Smooth muscle cell (in vitro differentiated cells): ENCODE measurements at regions not wholly inside any gene's neighbourhood (a gene's known extent, or its start where the extent isn't known, plus 50 kb on each side); places are given as distances from the start of the nearest gene placed in this dataset.

Source experiments
- DNase-seq: peaks from one replicate; lab custom pipeline; 2025; ENCODE audit not compliant: unreplicated experiment; lab: John Stamatoyannopoulos, UW
- H2AFZ ChIP-seq: fragments of 200-600 bp; sonication (generic); 2 replicates; pipeline ENCODE4 v1.6.0; 2016; ENCODE audit warnings: antibody characterized with exemption, low read depth, mild to moderate bottlenecking
- H3F3A ChIP-seq: fragments of 200-600 bp; sonication (generic); 2 replicates; pipeline ENCODE4 v1.6.0; 2017; ENCODE audit warnings: antibody characterized with exemption, low read depth
- H3K27ac ChIP-seq: fragments of 200-600 bp; sonication (generic); 2 replicates; pipeline ENCODE4 v1.5.1; 2016; ENCODE audit warnings: low read depth, mild to moderate bottlenecking
- H3K27me3 ChIP-seq: fragments of 200-600 bp; sonication (generic); 2 replicates; pipeline ENCODE4 v1.6.1; 2016; ENCODE audit warnings: low read depth, mild to moderate bottlenecking
- H3K36me3 ChIP-seq: fragments of 200-600 bp; sonication (generic); 2 replicates; pipeline ENCODE4 v1.5.1; 2016; ENCODE audit warnings: low read depth
- H3K4me1 ChIP-seq: fragments of 200-600 bp; sonication (generic); 2 replicates; pipeline ENCODE4 v1.5.1; 2016; ENCODE audit warnings: low read depth
- H3K4me2 ChIP-seq: fragments of 200-600 bp; sonication (generic); 2 replicates; pipeline ENCODE4 v1.6.0; 2016; ENCODE audit warnings: mild to moderate bottlenecking
- H3K4me3 ChIP-seq: fragments of 200-600 bp; sonication (generic); 2 replicates; pipeline ENCODE4 v1.5.1; 2016; ENCODE audit warnings: mild to moderate bottlenecking
- H3K79me2 ChIP-seq: fragments of 200-600 bp; sonication (generic); 2 replicates; pipeline ENCODE4 v1.6.0; 2016; ENCODE audit warnings: low read depth, mild to moderate bottlenecking
- H3K9ac ChIP-seq: fragments of 200-600 bp; sonication (generic); 2 replicates; pipeline ENCODE4 v1.6.0; 2016; ENCODE audit warnings: low read depth
- H3K9me3 ChIP-seq: fragments of 200-600 bp; sonication (generic); replicated peaks from 2 replicates; pipeline ENCODE4 v1.5.1; 2016; ENCODE audit warnings: low read depth
- H4K20me1 ChIP-seq: fragments of 200-600 bp; sonication (generic); 2 replicates; pipeline ENCODE4 v1.6.0; 2016; ENCODE audit warnings: low read depth
- WGBS: methylation state at CpG from one replicate; pipeline ENCODE4 v1.1.7; 2016; ENCODE audit warnings: low lambda C conversion rate; 5-methylcytosine and 5-hydroxymethylcytosine counted together
- TF ChIP-seq, protein P1 (sequence below): fragments of 200-600 bp; sonication (generic); IDR thresholded peaks from 2 replicates; pipeline ENCODE4 v1.5.1; 2017; ENCODE audit warnings: borderline replicate concordance, mild to moderate bottlenecking, antibody characterized with exemption; ENCODE audit not compliant: insufficient read depth, poor library complexity, severe bottlenecking

DNA sequence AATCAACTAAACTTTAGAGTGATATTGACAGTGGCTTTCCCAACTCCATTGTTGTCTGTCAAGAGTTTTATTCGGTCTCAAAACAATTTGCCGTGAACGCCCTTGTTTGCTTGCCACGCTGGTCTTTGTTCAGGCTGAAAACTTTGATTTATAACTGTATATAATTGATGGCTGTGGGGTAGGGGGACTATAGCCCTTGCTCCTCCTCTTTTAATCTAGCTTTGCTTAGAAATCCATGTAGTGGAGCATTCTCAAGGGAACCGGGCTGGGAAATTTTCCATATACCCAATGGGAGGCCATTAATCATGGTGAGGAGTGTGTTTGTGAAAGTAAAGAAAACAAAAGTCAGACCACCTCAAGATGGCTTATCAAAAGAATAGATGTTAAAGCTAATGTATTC lies 339.8 kb upstream of the RARB start:
- DNase-seq = no peak
- Histone ChIP-seq H2AFZ (no peak overlapping the region), H3K36me3 (no peaks in the 10 kb centered on the region), H3K4me2 (no peak overlapping the region), H4K20me1 (no peaks in the 10 kb centered on the region), H3K79me2 (no peaks in the 10 kb centered on the region), H3K4me3 (no peak overlapping the region), H3K27ac (no peak overlapping the region), H3K9ac (no peak overlapping the region), H3K9me3 (no peaks in the 10 kb centered on the region), H3K27me3 (no peaks in the 10 kb centered on the region), H3F3A (no peaks in the 10 kb centered on the region), H3K4me1 (peaks cover 3% of the 10 kb centered on the region)
- WGBS = 94% methylated on average over 5 of the region's 5 CpGs
- TF ChIP-seq, protein P1, sequence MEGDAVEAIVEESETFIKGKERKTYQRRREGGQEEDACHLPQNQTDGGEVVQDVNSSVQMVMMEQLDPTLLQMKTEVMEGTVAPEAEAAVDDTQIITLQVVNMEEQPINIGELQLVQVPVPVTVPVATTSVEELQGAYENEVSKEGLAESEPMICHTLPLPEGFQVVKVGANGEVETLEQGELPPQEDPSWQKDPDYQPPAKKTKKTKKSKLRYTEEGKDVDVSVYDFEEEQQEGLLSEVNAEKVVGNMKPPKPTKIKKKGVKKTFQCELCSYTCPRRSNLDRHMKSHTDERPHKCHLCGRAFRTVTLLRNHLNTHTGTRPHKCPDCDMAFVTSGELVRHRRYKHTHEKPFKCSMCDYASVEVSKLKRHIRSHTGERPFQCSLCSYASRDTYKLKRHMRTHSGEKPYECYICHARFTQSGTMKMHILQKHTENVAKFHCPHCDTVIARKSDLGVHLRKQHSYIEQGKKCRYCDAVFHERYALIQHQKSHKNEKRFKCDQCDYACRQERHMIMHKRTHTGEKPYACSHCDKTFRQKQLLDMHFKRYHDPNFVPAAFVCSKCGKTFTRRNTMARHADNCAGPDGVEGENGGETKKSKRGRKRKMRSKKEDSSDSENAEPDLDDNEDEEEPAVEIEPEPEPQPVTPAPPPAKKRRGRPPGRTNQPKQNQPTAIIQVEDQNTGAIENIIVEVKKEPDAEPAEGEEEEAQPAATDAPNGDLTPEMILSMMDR = no peak

DNA sequence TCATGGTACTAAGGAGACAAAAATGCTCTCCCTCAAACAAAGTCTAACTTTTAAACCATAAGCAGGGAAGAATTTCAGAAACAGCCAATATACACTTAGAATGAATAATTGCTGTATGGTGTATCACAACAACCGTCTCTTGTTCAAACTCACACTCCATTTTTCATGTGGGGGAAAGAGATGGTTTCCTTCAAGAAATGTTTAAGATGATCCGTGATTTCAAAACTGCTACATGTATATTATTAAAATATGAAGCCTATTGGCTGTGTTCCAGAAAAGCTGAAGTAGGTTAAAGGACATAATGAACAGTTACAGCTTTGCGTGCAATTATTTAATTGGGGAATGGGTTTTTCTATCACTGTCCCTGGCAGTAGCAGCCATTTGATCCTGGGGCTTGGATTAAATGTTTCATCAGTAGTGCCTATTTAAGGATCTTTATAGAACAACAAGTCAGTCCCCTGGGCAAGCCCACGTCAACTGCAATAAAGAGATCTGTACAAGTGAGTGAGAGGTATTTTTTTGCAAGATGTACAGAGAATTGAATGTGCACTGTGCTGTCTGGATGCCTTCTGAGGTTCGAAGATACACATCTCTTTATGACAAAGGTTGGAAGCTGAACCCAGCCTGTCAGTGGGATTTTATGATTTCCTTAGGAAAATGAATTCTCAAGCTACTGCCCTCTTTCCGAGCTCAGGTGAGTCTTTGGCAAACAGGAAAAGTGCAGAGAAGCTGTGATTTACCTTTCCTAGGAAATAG lies 337.2 kb upstream of the RARB start:
- WGBS = 89% methylated on average over 6 of the region's 6 CpGs
- H3K27ac ChIP-seq = no peak overlapping the region
- H3K79me2 ChIP-seq = no peaks in the 10 kb centered on the region
- no peak for DNase-seq
- no peak overlapping the region for H3K9ac ChIP-seq
- no peaks in the 10 kb centered on the region for H4K20me1 ChIP-seq
- H3K4me2 ChIP-seq = no peak overlapping the region
- TF ChIP-seq, protein P1 = no peak
- H3K36me3 ChIP-seq = no peaks in the 10 kb centered on the region
- H3K4me3 ChIP-seq = no peak overlapping the region
- H2AFZ ChIP-seq = no peak overlapping the region
- no peaks in the 10 kb centered on the region for H3F3A ChIP-seq
- H3K27me3 ChIP-seq = no peaks in the 10 kb centered on the region
- H3K9me3 ChIP-seq = no peaks in the 10 kb centered on the region
- H3K4me1 ChIP-seq = peaks cover 3% of the 10 kb centered on the region

DNA sequence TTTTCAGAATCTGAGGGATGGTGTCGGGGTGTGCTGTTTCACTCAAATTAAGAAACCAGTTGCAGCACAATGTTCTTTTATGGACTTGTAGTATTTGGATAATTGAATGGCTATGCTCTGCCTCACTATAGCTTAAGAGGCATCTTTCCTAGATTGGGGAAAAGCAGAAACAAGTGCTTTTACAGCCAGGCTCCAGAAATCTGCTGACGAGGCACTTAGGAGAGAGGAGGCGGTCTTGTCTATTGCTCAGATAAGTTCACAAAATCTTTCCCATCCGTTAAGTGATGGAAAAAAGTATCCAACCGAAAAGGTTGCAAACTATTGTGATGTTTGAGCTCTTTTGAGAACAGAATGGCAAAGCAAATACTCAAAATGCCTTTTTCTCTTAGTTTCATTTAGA lies 336.1 kb upstream of the RARB start:
- Histone ChIP-seq H3K27ac (no peak overlapping the region), H2AFZ (no peak overlapping the region), H3K4me3 (no peak overlapping the region), H3K27me3 (no peaks in the 10 kb centered on the region), H3K9ac (no peak overlapping the region), H3K4me1 (peaks cover 3% of the 10 kb centered on the region), H3K9me3 (no peaks in the 10 kb centered on the region), H3K79me2 (no peaks in the 10 kb centered on the region), H3K4me2 (no peak overlapping the region), H3F3A (no peaks in the 10 kb centered on the region), H4K20me1 (no peaks in the 10 kb centered on the region), H3K36me3 (no peaks in the 10 kb centered on the region)
- TF ChIP-seq, protein P1 = no peak
- DNase-seq = no peak
- 57% methylated on average over 5 of the region's 5 CpGs for WGBS
